CD4-positive, alpha-beta T cell (primary cell): ENCODE measurements at regions not wholly inside any gene's neighbourhood (a gene's known extent, or its start where the extent isn't known, plus 50 kb on each side); places are given as distances from the start of the nearest gene placed in this dataset.

Experiments used
- ATAC-seq: fragments of 200-7000 bp; cut with Tn5 transposase; one replicate; pipeline ENCODE4 v1.10.0; 2022; ENCODE audit warnings: mild to moderate bottlenecking; ENCODE audit not compliant: poor library complexity
- CTCF ChIA-PET: fragments of 350-600 bp; sonication (Branson Sonifier 250); formaldehyde crosslinking; loops from one replicate; lab custom pipeline; 2021; ENCODE audit warnings: antibody characterized with exemption, inconsistent platforms; lab: Charles Lee
- POLR2A ChIA-PET: fragments of 350-600 bp; sonication (Branson Sonifier 250); formaldehyde crosslinking; loops from one replicate; lab custom pipeline; 2021; ENCODE audit warnings: antibody characterized with exemption, inconsistent platforms; lab: Charles Lee
- DNase-seq, 14 experiments: peaks; one replicate each; pipeline ENCODE4 v3.0.0-alpha.2; 2013 to 2020; ENCODE audit warnings: mixed read lengths in 2 of 14
- H3K27ac ChIP-seq, 2 donors: one replicate each; pipeline versions ENCODE4 v1.5.1 to v1.7.0; 2013; ENCODE audit warnings: low read length in 2 of 2, low read depth in 1 of 2, mild to moderate bottlenecking in 1 of 2
- H3K27me3 ChIP-seq, 2 experiments: 1 replicate in 1 of 2; 2 replicates in 1 of 2; pipeline versions ENCODE4 v1.6.1 to v1.7.0; 2013; ENCODE audit warnings: low read length in 2 of 2, control low read depth in 1 of 2, mild to moderate bottlenecking in 1 of 2, moderate library complexity in 1 of 2; ENCODE audit not compliant: insufficient read depth in 2 of 2, control insufficient read depth in 1 of 2
- H3K36me3 ChIP-seq: one replicate; pipeline ENCODE4 v1.6.1; 2013; ENCODE audit warnings: low read length, control low read depth; ENCODE audit not compliant: insufficient read depth
- H3K4me1 ChIP-seq: one replicate; pipeline ENCODE4 v1.6.1; 2013; ENCODE audit warnings: low read length, control low read depth; ENCODE audit not compliant: insufficient read depth
- H3K4me3 ChIP-seq: one replicate; pipeline ENCODE4 v1.5.1; 2013; ENCODE audit warnings: mild to moderate bottlenecking, low read length, moderate library complexity
- H3K9me3 ChIP-seq, 2 experiments: 1 replicate in 1 of 2; 2 replicates in 1 of 2; pipeline versions ENCODE4 v1.6.1 to v1.7.0; 2013; ENCODE audit warnings: low read length in 2 of 2, mild to moderate bottlenecking in 2 of 2, control low read depth in 1 of 2, moderate library complexity in 1 of 2; ENCODE audit not compliant: control insufficient read depth in 1 of 2, insufficient read depth in 1 of 2
- H3K27ac Mint-ChIP-seq: one replicate; pipeline ENCODE4 v1.8.0; 2020; ENCODE audit warnings: mixed read lengths
- H3K27me3 Mint-ChIP-seq: one replicate; pipeline ENCODE4 v1.8.0; 2021; ENCODE audit warnings: mixed read lengths
- H3K36me3 Mint-ChIP-seq: one replicate; pipeline ENCODE4 v1.8.0; 2021; ENCODE audit warnings: low read depth, mixed read lengths
- H3K4me1 Mint-ChIP-seq: one replicate; pipeline ENCODE4 v1.8.0; 2021; ENCODE audit warnings: low read depth, mixed read lengths
- H3K4me3 Mint-ChIP-seq: one replicate; pipeline ENCODE4 v1.8.0; 2020; ENCODE audit warnings: mild to moderate bottlenecking, mixed read lengths
- H3K9me3 Mint-ChIP-seq: one replicate; pipeline ENCODE4 v1.8.0; 2020; ENCODE audit warnings: mixed read lengths
- CTCF ChIP-seq: fragments of 200-600 bp; IDR thresholded peaks from one replicate; pipeline ENCODE4 v1.8.0; 2022; ENCODE audit warnings: antibody characterized with exemption, mild to moderate bottlenecking
- intact Hi-C, 2 experiments: fragments of 100-400 bp; cut with DNase I in 1 of 2; cut with micrococcal nuclease in 1 of 2; formaldehyde crosslinking; loops; one replicate each; pipeline versions ENCODE4 v1.15.1 to v1.9.0; 2023 to 2025; cut with DNase I, micrococcal nuclease

- no peaks in the 10 kb centered on the region for H3K4me1 ChIP-seq
- H3K27me3 Mint-ChIP-seq: no peaks in the 10 kb centered on the region
- H3K4me1 Mint-ChIP-seq: no peaks in the 10 kb centered on the region
- H3K9me3 ChIP-seq: no peaks in the 10 kb centered on the region
- POLR2A ChIA-PET: no interaction called here
- H3K4me3 Mint-ChIP-seq: no peak overlapping the region
- H3K36me3 Mint-ChIP-seq: no peaks in the 10 kb centered on the region
- DNase-seq (no peak), ATAC-seq (no peak)
- intact Hi-C loops: loop anchor here in 1 of 2 experiments (5.0 kb wide), 1 partner anchor 658 kb away; no protein-coding TSS in a partner anchor
- H3K4me3 ChIP-seq: no peak overlapping the region
- no peaks in the 10 kb centered on the region for H3K27me3 ChIP-seq
- H3K27ac Mint-ChIP-seq: no peak overlapping the region
- no peak overlapping the region for H3K27ac ChIP-seq
- TF ChIP-seq CTCF: no peak
- CTCF ChIA-PET: no interaction called here
- no peaks in the 10 kb centered on the region for H3K9me3 Mint-ChIP-seq
- H3K36me3 ChIP-seq: no peaks in the 10 kb centered on the region
Observed at GRCh38 chr10:16119445-16119844, 259.1 kb upstream of the MINDY3 start.

DNA sequence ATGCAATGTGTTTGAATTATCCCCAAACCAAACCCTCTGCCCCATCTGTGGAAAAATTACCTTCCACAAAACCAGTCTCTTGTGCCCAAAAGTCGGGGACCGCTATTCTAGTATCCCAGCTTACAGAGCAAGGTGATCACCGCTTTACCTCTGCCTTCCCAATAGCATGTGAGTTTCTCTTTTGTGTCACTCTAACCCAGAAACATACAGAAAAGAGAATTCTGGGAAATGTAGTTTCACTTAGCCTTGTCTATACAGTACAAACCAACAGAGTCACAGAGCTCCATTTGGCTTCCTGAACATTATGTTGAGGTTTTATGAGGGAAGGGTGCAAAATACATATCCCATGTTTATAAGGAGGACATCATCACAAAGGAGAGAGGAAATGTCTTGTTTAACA is 260.3 kb upstream of the MINDY3 start:
- H3K4me1 Mint-ChIP-seq: no peaks in the 10 kb centered on the region
- no peak overlapping the region for H3K27ac ChIP-seq
- H3K36me3 ChIP-seq: no peaks in the 10 kb centered on the region
- H3K4me1 ChIP-seq: no peaks in the 10 kb centered on the region
- no peak overlapping the region for H3K4me3 ChIP-seq
- no peak overlapping the region for H3K4me3 Mint-ChIP-seq
- ChIA-PET POLR2A (no interaction called here), CTCF (no interaction called here)
- no peaks in the 10 kb centered on the region for H3K9me3 Mint-ChIP-seq
- H3K27me3 ChIP-seq: no peaks in the 10 kb centered on the region
- H3K9me3 ChIP-seq: no peaks in the 10 kb centered on the region
- intact Hi-C loops: no loop called here
- DNase-seq: no peak
- H3K27ac Mint-ChIP-seq: no peak overlapping the region
- no peak for ATAC-seq
- TF ChIP-seq CTCF: no peak
- H3K36me3 Mint-ChIP-seq: no peaks in the 10 kb centered on the region
- no peaks in the 10 kb centered on the region for H3K27me3 Mint-ChIP-seq

DNA sequence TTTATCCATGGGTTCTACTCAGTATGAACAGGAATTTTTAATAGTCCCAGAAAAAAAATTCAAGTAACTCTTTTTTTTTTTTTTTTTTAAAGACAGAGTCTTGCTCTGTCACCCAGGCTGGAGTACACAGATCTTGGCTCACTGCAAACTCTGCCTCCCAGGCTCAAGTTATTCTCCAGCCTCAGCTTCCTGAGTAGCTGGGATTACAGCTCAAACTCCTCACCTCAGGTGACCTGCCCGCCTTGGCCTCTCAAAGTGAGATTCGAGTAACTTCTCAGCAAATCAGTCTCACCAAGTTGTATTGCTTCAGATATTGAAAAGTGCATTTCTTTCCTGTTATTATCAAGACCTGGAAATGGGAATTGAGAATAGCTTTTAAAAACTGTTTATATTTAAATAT is 281.2 kb upstream of the MINDY3 start:
- Mint-ChIP-seq H3K4me3 (no peak overlapping the region), H3K27me3 (peaks cover 9% of the 10 kb centered on the region), H3K9me3 (no peaks in the 10 kb centered on the region), H3K27ac (no peak overlapping the region), H3K4me1 (no peaks in the 10 kb centered on the region), H3K36me3 (no peaks in the 10 kb centered on the region)
- ChIA-PET POLR2A (no interaction called here), CTCF (no interaction called here)
- Histone ChIP-seq H3K4me3 (no peak overlapping the region), H3K9me3 (no peaks in the 10 kb centered on the region), H3K36me3 (no peaks in the 10 kb centered on the region), H3K27ac (no peak overlapping the region), H3K4me1 (no peaks in the 10 kb centered on the region), H3K27me3 (no peaks in the 10 kb centered on the region)
- DNase-seq: no peak
- ATAC-seq: no peak
- intact Hi-C loops: no loop called here
- no peak for TF ChIP-seq CTCF
